SU-DHL-6 (cell line): ENCODE measurements at regions not wholly inside any gene's neighbourhood (a gene's known extent, or its start where the extent isn't known, plus 50 kb on each side); places are given as distances from the start of the nearest gene placed in this dataset.

Experiments
- CTCF ChIP-seq: fragments of 200-600 bp; sonication (generic); IDR thresholded peaks from one replicate; pipeline ENCODE4 v1.5.1; 2017; ENCODE audit warnings: antibody characterized with exemption, mild to moderate bottlenecking, low read length, moderate library complexity; ENCODE audit not compliant: insufficient read depth, poor library complexity, severe bottlenecking
- EZH2phosphoT487 ChIP-seq: fragments of 200-600 bp; sonication (generic), shearing (Covaris generic); conservative IDR thresholded peaks from 2 replicates; pipeline ENCODE4 v1.6.1; 2018; ENCODE audit warnings: mild to moderate bottlenecking, antibody characterized with exemption, low read length, moderate library complexity, mixed read lengths

- TF ChIP-seq CTCF (no peak), EZH2phosphoT487 (no peak)
These were observed 335.0 kb downstream of the DEPDC1B start for GRCh38 chr5:60365001-60365400.
